ENCODE measurements at regions not wholly inside any gene's neighbourhood (a gene's known extent, or its start where the extent isn't known, plus 50 kb on each side); places are given as distances from the start of the nearest gene placed in this dataset.

- Histone ChIP-seq H3K36me3 (ENCODE audit: control insufficient read depth, insufficient read depth, low read length) (no peaks in the 10 kb centered on the region), H3K9me3 (ENCODE audit: control insufficient read depth, insufficient read depth, low read depth, low read length) (no peaks in the 10 kb centered on the region), H2AFZ (ENCODE audit: low read length) (no peak overlapping the region), H3K27ac (ENCODE audit: insufficient read depth, low read length) (no peak overlapping the region), H3K4me3 (replicated peaks in 1 of 4; ENCODE audit: control extremely low read depth in 1 of 4, insufficient read depth in 1 of 4, low read depth in 3 of 4, low read length in 4 of 4) (no peak overlapping the region), H3K4me1 (ENCODE audit: control insufficient read depth, extremely low read depth, insufficient read depth, low read length) (peaks cover 2% of the 10 kb centered on the region), H3K27me3 (ENCODE audit: control insufficient read depth, insufficient read depth, low read length) (peaks cover 4% of the 10 kb centered on the region), H3K9ac (ENCODE audit: insufficient read depth, low read length) (no peak overlapping the region), H4K20me1 (ENCODE audit: control insufficient read depth, extremely low read depth, insufficient read depth, low read length) (no peaks in the 10 kb centered on the region), H3K79me2 (ENCODE audit: control insufficient read depth, insufficient read depth, low read length) (no peaks in the 10 kb centered on the region), H3K4me2 (ENCODE audit: extremely low read depth, insufficient read depth, low read length) (no peak overlapping the region)
- no peak for DNase-seq (ENCODE audit: low read depth in 2 of 2)
- no peak for TF ChIP-seq EZH2 (IDR thresholded peaks at IDR 0.05; ENCODE audit: low read length, missing control alignments)
- no peak for TF ChIP-seq CTCF (conservative IDR thresholded peaks at IDR 0.05 in 1 of 2, IDR thresholded peaks at IDR 0.05 in 1 of 2; ENCODE audit: low read depth in 1 of 2, low read length in 2 of 2)
Observed at GRCh38 chr1:53378061-53378460, 50.2 kb upstream of the LRP8 start.

GRCh38 chr1:53378932-53379661, 51.2 kb upstream of the LRP8 start:
- no peak overlapping the region for H3K9ac ChIP-seq (ENCODE audit: insufficient read depth, low read length)
- H3K4me2 ChIP-seq (ENCODE audit: extremely low read depth, insufficient read depth, low read length): no peak overlapping the region
- no peaks in the 10 kb centered on the region for H3K79me2 ChIP-seq (ENCODE audit: control insufficient read depth, insufficient read depth, low read length)
- H3K4me1 ChIP-seq (ENCODE audit: control insufficient read depth, extremely low read depth, insufficient read depth, low read length): peaks cover 2% of the 10 kb centered on the region
- H3K36me3 ChIP-seq (ENCODE audit: control insufficient read depth, insufficient read depth, low read length): no peaks in the 10 kb centered on the region
- H3K27me3 ChIP-seq (ENCODE audit: control insufficient read depth, insufficient read depth, low read length): peaks cover 4% of the 10 kb centered on the region
- H2AFZ ChIP-seq (ENCODE audit: low read length): no peak overlapping the region
- H4K20me1 ChIP-seq (ENCODE audit: control insufficient read depth, extremely low read depth, insufficient read depth, low read length): no peaks in the 10 kb centered on the region
- no peak for DNase-seq (ENCODE audit: low read depth in 2 of 2)
- H3K9me3 ChIP-seq (ENCODE audit: control insufficient read depth, insufficient read depth, low read depth, low read length): no peaks in the 10 kb centered on the region
- no peak for TF ChIP-seq EZH2 (IDR thresholded peaks at IDR 0.05; ENCODE audit: low read length, missing control alignments)
- TF ChIP-seq CTCF (conservative IDR thresholded peaks at IDR 0.05 in 1 of 2, IDR thresholded peaks at IDR 0.05 in 1 of 2; ENCODE audit: low read depth in 1 of 2, low read length in 2 of 2): no peak
- no peak overlapping the region for H3K27ac ChIP-seq (ENCODE audit: insufficient read depth, low read length)
- no peak overlapping the region for H3K4me3 ChIP-seq (replicated peaks in 1 of 4; ENCODE audit: control extremely low read depth in 1 of 4, insufficient read depth in 1 of 4, low read depth in 3 of 4, low read length in 4 of 4)

- H2AFZ ChIP-seq (ENCODE audit: low read length): no peak overlapping the region
- DNase-seq (ENCODE audit: low read depth in 2 of 2): no peak
- TF ChIP-seq CTCF (conservative IDR thresholded peaks at IDR 0.05 in 1 of 2, IDR thresholded peaks at IDR 0.05 in 1 of 2; ENCODE audit: low read depth in 1 of 2, low read length in 2 of 2) (no peak), EZH2 (IDR thresholded peaks at IDR 0.05; ENCODE audit: low read length, missing control alignments) (no peak)
- no peak overlapping the region for H3K27ac ChIP-seq (ENCODE audit: insufficient read depth, low read length)
- H3K36me3 ChIP-seq (ENCODE audit: control insufficient read depth, insufficient read depth, low read length): no peaks in the 10 kb centered on the region
- peaks cover 2% of the 10 kb centered on the region for H3K4me1 ChIP-seq (ENCODE audit: control insufficient read depth, extremely low read depth, insufficient read depth, low read length)
- no peak overlapping the region for H3K4me2 ChIP-seq (ENCODE audit: extremely low read depth, insufficient read depth, low read length)
- H3K4me3 ChIP-seq (replicated peaks in 1 of 4; ENCODE audit: control extremely low read depth in 1 of 4, insufficient read depth in 1 of 4, low read depth in 3 of 4, low read length in 4 of 4): no peak overlapping the region
- no peaks in the 10 kb centered on the region for H4K20me1 ChIP-seq (ENCODE audit: control insufficient read depth, extremely low read depth, insufficient read depth, low read length)
- H3K9me3 ChIP-seq (ENCODE audit: control insufficient read depth, insufficient read depth, low read depth, low read length): no peaks in the 10 kb centered on the region
- H3K9ac ChIP-seq (ENCODE audit: insufficient read depth, low read length): no peak overlapping the region
- peaks cover 4% of the 10 kb centered on the region for H3K27me3 ChIP-seq (ENCODE audit: control insufficient read depth, insufficient read depth, low read length)
- no peaks in the 10 kb centered on the region for H3K79me2 ChIP-seq (ENCODE audit: control insufficient read depth, insufficient read depth, low read length)
Observed at GRCh38 chr1:53379662-53380002, 51.8 kb upstream of the LRP8 start.

All from fibroblast of lung (primary cell).